Fibroblast of lung (primary cell): ENCODE measurements at regions not wholly inside any gene's neighbourhood (a gene's known extent, or its start where the extent isn't known, plus 50 kb on each side); places are given as distances from the start of the nearest gene placed in this dataset.
"Not testable (repeated sequence)": the region's sequence is repeated elsewhere in the genome, so short reads cannot be mapped to it uniquely, and the experiment has no call there.

Experiments
- DNase-seq, 2 donors: peaks; one replicate each; pipeline versions ENCODE4 v3.0.0 to v3.0.0-alpha.2; 2010; ENCODE audit warnings: low read depth in 2 of 2
- H2AFZ ChIP-seq: 2 replicates; pipeline ENCODE4 v1.5.1; 2012; ENCODE audit warnings: low read length, control low read depth, inconsistent platforms
- H3K27ac ChIP-seq: 2 replicates; pipeline ENCODE4 v1.5.1; 2011; ENCODE audit warnings: low read length, control low read depth; ENCODE audit not compliant: insufficient read depth
- H3K27me3 ChIP-seq: 2 replicates; pipeline ENCODE4 v1.5.1; 2011; ENCODE audit warnings: mild to moderate bottlenecking, low read length; ENCODE audit not compliant: control insufficient read depth, insufficient read depth
- H3K36me3 ChIP-seq: 2 replicates; pipeline ENCODE4 v1.5.1; 2011; ENCODE audit warnings: low read length; ENCODE audit not compliant: control insufficient read depth, insufficient read depth
- H3K4me1 ChIP-seq: 2 replicates; pipeline ENCODE4 v1.5.1; 2011; ENCODE audit warnings: low read length; ENCODE audit not compliant: control insufficient read depth, insufficient read depth; ENCODE audit errors: extremely low read depth
- H3K4me2 ChIP-seq: 2 replicates; pipeline ENCODE4 v1.5.1; 2011; ENCODE audit warnings: low read length, control low read depth; ENCODE audit not compliant: insufficient read depth; ENCODE audit errors: extremely low read depth
- H3K4me3 ChIP-seq, 4 experiments: fragments of 200-600 bp in 1 of 4; sonication (generic) in 1 of 4; replicated peaks in 1 of 4; 2 replicates each; pipeline ENCODE4 v1.5.1; 2011 to 2016; ENCODE audit warnings: low read length in 4 of 4, low read depth in 3 of 4, mild to moderate bottlenecking in 3 of 4, control low read depth in 2 of 4, inconsistent platforms in 1 of 4, mixed read lengths in 1 of 4; ENCODE audit not compliant: insufficient read depth in 1 of 4; ENCODE audit errors: control extremely low read depth in 1 of 4
- H3K79me2 ChIP-seq: 2 replicates; pipeline ENCODE4 v1.5.1; 2012; ENCODE audit warnings: mild to moderate bottlenecking, low read length, inconsistent platforms; ENCODE audit not compliant: control insufficient read depth, insufficient read depth
- H3K9ac ChIP-seq: 2 replicates; pipeline ENCODE4 v1.5.1; 2011; ENCODE audit warnings: mild to moderate bottlenecking, low read length, control low read depth; ENCODE audit not compliant: insufficient read depth
- H3K9me3 ChIP-seq: 2 replicates; pipeline ENCODE4 v1.5.1; 2012; ENCODE audit warnings: low read depth, low read length; ENCODE audit not compliant: control insufficient read depth, insufficient read depth
- H4K20me1 ChIP-seq: 2 replicates; pipeline ENCODE4 v1.5.1; 2011; ENCODE audit warnings: low read length; ENCODE audit not compliant: control insufficient read depth, insufficient read depth; ENCODE audit errors: extremely low read depth
- CTCF ChIP-seq, 2 donors: IDR thresholded peaks in 1 of 2; conservative IDR thresholded peaks in 1 of 2; 1 replicate in 1 of 2; 2 replicates in 1 of 2; pipeline ENCODE4 v1.5.1; 2011 to 2012; ENCODE audit warnings: low read length in 2 of 2, control low read depth in 1 of 2, inconsistent platforms in 1 of 2, low read depth in 1 of 2, mild to moderate bottlenecking in 1 of 2
- EZH2 ChIP-seq: IDR thresholded peaks from 2 replicates; pipeline ENCODE4 v1.5.1; 2012; ENCODE audit warnings: low read length, control low read depth, mild to moderate bottlenecking; ENCODE audit errors: missing control alignments

GRCh38 chr10:8282340-8282739 lies 227.9 kb downstream of the GATA3 start:
- no peaks in the 10 kb centered on the region for H3K4me1 ChIP-seq
- H3K4me2 ChIP-seq: no peak overlapping the region
- no peak overlapping the region for H3K9ac ChIP-seq
- H3K27me3 ChIP-seq: no peaks in the 10 kb centered on the region
- no peaks in the 10 kb centered on the region for H3K9me3 ChIP-seq
- no peak overlapping the region for H3K4me3 ChIP-seq
- TF ChIP-seq EZH2 (no peak), CTCF (conservative IDR thresholded peaks at IDR 0.05 in 1 of 2, IDR thresholded peaks at IDR 0.05 in 1 of 2; ENCODE audit: low read depth in 1 of 2, low read length in 2 of 2) (no peak)
- no peaks in the 10 kb centered on the region for H4K20me1 ChIP-seq
- no peaks in the 10 kb centered on the region for H3K79me2 ChIP-seq
- no peak overlapping the region for H3K27ac ChIP-seq
- H3K36me3 ChIP-seq: no peaks in the 10 kb centered on the region
- DNase-seq: no peak
- no peak overlapping the region for H2AFZ ChIP-seq

GRCh38 chr10:8283166-8283905 lies 228.8 kb downstream of the GATA3 start:
- Histone ChIP-seq H3K36me3 (no peaks in the 10 kb centered on the region), H3K9me3 (no peaks in the 10 kb centered on the region), H3K4me1 (no peaks in the 10 kb centered on the region), H3K9ac (no peak overlapping the region), H4K20me1 (no peaks in the 10 kb centered on the region), H2AFZ (no peak overlapping the region), H3K4me2 (no peak overlapping the region), H3K4me3 (no peak overlapping the region), H3K27me3 (no peaks in the 10 kb centered on the region), H3K79me2 (no peaks in the 10 kb centered on the region), H3K27ac (no peak overlapping the region)
- TF ChIP-seq CTCF (conservative IDR thresholded peaks at IDR 0.05 in 1 of 2, IDR thresholded peaks at IDR 0.05 in 1 of 2; ENCODE audit: low read depth in 1 of 2, low read length in 2 of 2): no peak
- TF ChIP-seq EZH2: no peak
- DNase-seq: no peak

- no peak overlapping the region for H3K27ac ChIP-seq
- no peak overlapping the region for H3K4me3 ChIP-seq
- no peaks in the 10 kb centered on the region for H3K4me1 ChIP-seq
- no peak overlapping the region for H2AFZ ChIP-seq
- H3K27me3 ChIP-seq: no peaks in the 10 kb centered on the region
- no peak overlapping the region for H3K4me2 ChIP-seq
- no peaks in the 10 kb centered on the region for H4K20me1 ChIP-seq
- H3K36me3 ChIP-seq: no peaks in the 10 kb centered on the region
- DNase-seq: peak in 1 of 2 donors; percentile 83
- TF ChIP-seq EZH2 (no peak), CTCF (conservative IDR thresholded peaks at IDR 0.05 in 1 of 2, IDR thresholded peaks at IDR 0.05 in 1 of 2; ENCODE audit: low read depth in 1 of 2, low read length in 2 of 2) (no peak)
- H3K79me2 ChIP-seq: no peaks in the 10 kb centered on the region
- H3K9ac ChIP-seq: no peak overlapping the region
- no peaks in the 10 kb centered on the region for H3K9me3 ChIP-seq
These were observed 229.5 kb downstream of the GATA3 start for GRCh38 chr10:8283986-8284385.

GRCh38 chr10:8285970-8286369 lies 231.5 kb downstream of the GATA3 start:
- not testable (repeated sequence) for H3K4me3 ChIP-seq, H3K9me3 ChIP-seq, H3K27me3 ChIP-seq, H3K36me3 ChIP-seq, H3K9ac ChIP-seq, H3K27ac ChIP-seq, H3K4me2 ChIP-seq, H3K4me1 ChIP-seq, H2AFZ ChIP-seq, H3K79me2 ChIP-seq, DNase-seq, H4K20me1 ChIP-seq
